ENCODE measurements at regions not wholly inside any gene's neighbourhood (a gene's known extent, or its start where the extent isn't known, plus 50 kb on each side); places are given as distances from the start of the nearest gene placed in this dataset.

DNA sequence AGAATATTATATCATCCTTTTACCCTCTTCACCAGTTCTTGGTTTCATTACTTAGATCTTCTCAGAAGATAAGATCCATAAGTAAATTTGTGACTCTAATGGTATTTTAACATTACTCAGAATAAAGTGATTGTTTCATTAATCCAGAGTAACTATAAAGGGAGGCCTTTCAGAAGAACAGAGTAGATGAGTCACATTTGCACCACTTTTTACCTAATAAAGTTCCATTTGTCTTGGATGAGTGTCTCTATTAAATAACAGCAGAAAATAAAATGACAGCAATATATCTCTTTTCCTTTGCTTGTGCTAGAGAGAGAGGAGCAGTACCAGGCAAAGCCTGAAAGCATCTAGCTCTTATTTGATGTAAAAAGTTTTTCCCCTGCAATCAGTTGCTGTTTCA lies 926.5 kb upstream of the CNTNAP5 start:
- TF ChIP-seq, protein P1, sequence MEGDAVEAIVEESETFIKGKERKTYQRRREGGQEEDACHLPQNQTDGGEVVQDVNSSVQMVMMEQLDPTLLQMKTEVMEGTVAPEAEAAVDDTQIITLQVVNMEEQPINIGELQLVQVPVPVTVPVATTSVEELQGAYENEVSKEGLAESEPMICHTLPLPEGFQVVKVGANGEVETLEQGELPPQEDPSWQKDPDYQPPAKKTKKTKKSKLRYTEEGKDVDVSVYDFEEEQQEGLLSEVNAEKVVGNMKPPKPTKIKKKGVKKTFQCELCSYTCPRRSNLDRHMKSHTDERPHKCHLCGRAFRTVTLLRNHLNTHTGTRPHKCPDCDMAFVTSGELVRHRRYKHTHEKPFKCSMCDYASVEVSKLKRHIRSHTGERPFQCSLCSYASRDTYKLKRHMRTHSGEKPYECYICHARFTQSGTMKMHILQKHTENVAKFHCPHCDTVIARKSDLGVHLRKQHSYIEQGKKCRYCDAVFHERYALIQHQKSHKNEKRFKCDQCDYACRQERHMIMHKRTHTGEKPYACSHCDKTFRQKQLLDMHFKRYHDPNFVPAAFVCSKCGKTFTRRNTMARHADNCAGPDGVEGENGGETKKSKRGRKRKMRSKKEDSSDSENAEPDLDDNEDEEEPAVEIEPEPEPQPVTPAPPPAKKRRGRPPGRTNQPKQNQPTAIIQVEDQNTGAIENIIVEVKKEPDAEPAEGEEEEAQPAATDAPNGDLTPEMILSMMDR (IDR thresholded peaks at IDR 0.05; ENCODE audit: low read depth, low read length): no peak
- TF ChIP-seq POLR2A (IDR thresholded peaks at IDR 0.05; ENCODE audit: extremely low read depth, insufficient read length) (no peak), MYC (IDR thresholded peaks at IDR 0.05; ENCODE audit: low read depth, low read length) (no peak)
